ENCODE measurements at regions not wholly inside any gene's neighbourhood (a gene's known extent, or its start where the extent isn't known, plus 50 kb on each side); places are given as distances from the start of the nearest gene placed in this dataset.
"Not testable (repeated sequence)": the region's sequence is repeated elsewhere in the genome, so short reads cannot be mapped to it uniquely, and the experiment has no call there.

- DNase-seq (ENCODE audit: low read depth in 2 of 2), result no peak
Measured at GRCh38 chr12:68387338-68387737, 55.2 kb upstream of the MDM1 start.

- no peak for DNase-seq (ENCODE audit: low read depth in 2 of 2)
Measured at GRCh38 chr12:68389305-68389704, 57.1 kb upstream of the MDM1 start.

GRCh38 chr12:68391937-68392336 lies 59.8 kb upstream of the MDM1 start:
- DNase-seq (ENCODE audit: low read depth in 2 of 2), result no peak

- no peak for DNase-seq (ENCODE audit: low read depth in 2 of 2)
Measured at GRCh38 chr12:68392376-68392775, 60.2 kb upstream of the MDM1 start.

GRCh38 chr12:68393417-68393816 lies 61.3 kb upstream of the MDM1 start:
- DNase-seq (ENCODE audit: low read depth in 2 of 2), result no peak

- no peak for DNase-seq (ENCODE audit: low read depth in 2 of 2)
Measured at GRCh38 chr12:68397566-68398158, 65.5 kb upstream of the MDM1 start.

GRCh38 chr12:68398689-68399088 lies 66.5 kb upstream of the MDM1 start:
- DNase-seq (ENCODE audit: low read depth in 2 of 2), result not testable (repeated sequence)

- DNase-seq (ENCODE audit: low read depth in 2 of 2), result no peak
Measured at GRCh38 chr12:68400226-68400829, 68.2 kb upstream of the MDM1 start.

- DNase-seq (ENCODE audit: low read depth in 2 of 2), result no peak
Measured at GRCh38 chr12:68402422-68402821, 70.3 kb upstream of the MDM1 start.

GRCh38 chr12:68403296-68403695 lies 71.1 kb upstream of the MDM1 start:
- no peak for DNase-seq (ENCODE audit: low read depth in 2 of 2)

- DNase-seq (ENCODE audit: low read depth in 2 of 2), result no peak
Measured at GRCh38 chr12:68403711-68404110, 71.5 kb upstream of the MDM1 start.

- DNase-seq (ENCODE audit: low read depth in 2 of 2), result no peak
Measured at GRCh38 chr12:68405343-68405781, 73.2 kb upstream of the MDM1 start.

GRCh38 chr12:68406134-68406576 lies 74.0 kb upstream of the MDM1 start:
- no peak for DNase-seq (ENCODE audit: low read depth in 2 of 2)

- DNase-seq (ENCODE audit: low read depth in 2 of 2), result no peak
Measured at GRCh38 chr12:68406911-68407310, 74.7 kb upstream of the MDM1 start.

GRCh38 chr12:68410018-68410660 lies 78.0 kb upstream of the MDM1 start:
- no peak for DNase-seq (ENCODE audit: low read depth in 2 of 2)

GRCh38 chr12:68411371-68411770 lies 79.2 kb upstream of the MDM1 start:
- no peak for DNase-seq (ENCODE audit: low read depth in 2 of 2)

GRCh38 chr12:68414988-68415387 lies 82.8 kb upstream of the MDM1 start:
- no peak for DNase-seq (ENCODE audit: low read depth in 2 of 2)

- no peak for DNase-seq (ENCODE audit: low read depth in 2 of 2)
Measured at GRCh38 chr12:68416350-68416749, 84.2 kb upstream of the MDM1 start.

GRCh38 chr12:68416826-68417225 lies 84.7 kb upstream of the MDM1 start:
- DNase-seq (ENCODE audit: low read depth in 2 of 2), result no peak

- no peak for DNase-seq (ENCODE audit: low read depth in 2 of 2)
Measured at GRCh38 chr12:68418137-68418460, 85.9 kb upstream of the MDM1 start.

GRCh38 chr12:68420225-68421010 lies 88.3 kb upstream of the MDM1 start:
- DNase-seq (ENCODE audit: low read depth in 2 of 2), result no peak

GRCh38 chr12:68422159-68422558 lies 90.0 kb upstream of the MDM1 start:
- DNase-seq (ENCODE audit: low read depth in 2 of 2), result no peak
